ENCODE measurements at regions not wholly inside any gene's neighbourhood (a gene's known extent, or its start where the extent isn't known, plus 50 kb on each side); places are given as distances from the start of the nearest gene placed in this dataset.

DNA sequence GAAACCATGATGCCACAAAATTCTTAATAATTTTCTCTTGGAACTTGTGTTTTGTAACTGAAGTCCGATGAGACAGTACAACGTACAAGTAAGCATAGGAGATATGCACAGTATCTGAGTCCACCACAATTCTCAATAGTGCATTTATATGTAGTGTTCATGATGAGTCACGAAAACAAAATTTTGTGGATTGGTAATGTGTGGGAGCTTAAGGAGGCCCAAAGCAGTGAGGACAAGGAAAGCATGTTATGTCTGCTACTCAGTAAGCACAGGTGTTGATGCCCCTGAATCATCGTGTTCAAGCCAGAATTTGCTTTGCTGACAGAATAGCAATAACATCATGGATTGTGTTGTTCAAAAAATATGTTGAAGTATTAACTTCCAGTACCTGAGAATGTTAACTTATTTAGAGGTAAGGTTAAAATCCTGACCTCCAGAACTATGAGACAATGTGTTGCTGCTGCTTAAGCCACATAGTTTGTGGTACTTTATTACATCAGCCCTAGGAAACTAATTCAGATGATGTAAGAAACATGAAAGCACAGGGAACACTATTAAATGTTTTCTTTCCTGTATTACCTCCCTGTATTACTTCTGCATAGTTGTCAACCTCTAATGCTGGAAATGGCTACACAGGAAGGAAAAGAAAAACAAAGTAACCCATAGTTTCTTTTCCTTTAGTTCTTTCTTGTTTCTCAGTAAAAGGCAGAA lies 201.3 kb downstream of the SLITRK6 start:
- TF ChIP-seq POLR2A (IDR thresholded peaks at IDR 0.05), result no peak
- TF ChIP-seq, protein P1, sequence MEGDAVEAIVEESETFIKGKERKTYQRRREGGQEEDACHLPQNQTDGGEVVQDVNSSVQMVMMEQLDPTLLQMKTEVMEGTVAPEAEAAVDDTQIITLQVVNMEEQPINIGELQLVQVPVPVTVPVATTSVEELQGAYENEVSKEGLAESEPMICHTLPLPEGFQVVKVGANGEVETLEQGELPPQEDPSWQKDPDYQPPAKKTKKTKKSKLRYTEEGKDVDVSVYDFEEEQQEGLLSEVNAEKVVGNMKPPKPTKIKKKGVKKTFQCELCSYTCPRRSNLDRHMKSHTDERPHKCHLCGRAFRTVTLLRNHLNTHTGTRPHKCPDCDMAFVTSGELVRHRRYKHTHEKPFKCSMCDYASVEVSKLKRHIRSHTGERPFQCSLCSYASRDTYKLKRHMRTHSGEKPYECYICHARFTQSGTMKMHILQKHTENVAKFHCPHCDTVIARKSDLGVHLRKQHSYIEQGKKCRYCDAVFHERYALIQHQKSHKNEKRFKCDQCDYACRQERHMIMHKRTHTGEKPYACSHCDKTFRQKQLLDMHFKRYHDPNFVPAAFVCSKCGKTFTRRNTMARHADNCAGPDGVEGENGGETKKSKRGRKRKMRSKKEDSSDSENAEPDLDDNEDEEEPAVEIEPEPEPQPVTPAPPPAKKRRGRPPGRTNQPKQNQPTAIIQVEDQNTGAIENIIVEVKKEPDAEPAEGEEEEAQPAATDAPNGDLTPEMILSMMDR (IDR thresholded peaks at IDR 0.05 in 4 of 5, conservative IDR thresholded peaks at IDR 0.05 in 1 of 5), result no peak
